ENCODE measurements at regions not wholly inside any gene's neighbourhood (a gene's known extent, or its start where the extent isn't known, plus 50 kb on each side); places are given as distances from the start of the nearest gene placed in this dataset.

GRCh38 chr11:16554361-16554760 lies 184.1 kb upstream of the C11orf58 start:
- TF ChIP-seq CTCF (IDR thresholded peaks at IDR 0.05), result no peak
- TF ChIP-seq EP300 (IDR thresholded peaks at IDR 0.05), result no peak
- TF ChIP-seq POLR2A (IDR thresholded peaks at IDR 0.05), result no peak

Measured in tibial nerve (tissue), 4 donors.